ENCODE measurements at regions not wholly inside any gene's neighbourhood (a gene's known extent, or its start where the extent isn't known, plus 50 kb on each side); places are given as distances from the start of the nearest gene placed in this dataset.
"Not testable (repeated sequence)": the region's sequence is repeated elsewhere in the genome, so short reads cannot be mapped to it uniquely, and the experiment has no call there.

GRCh38 chr5:58172946-58173345 lies 286.9 kb downstream of the PLK2 start:
- no peaks in the 10 kb centered on the region for H3K27me3 Mint-ChIP-seq (ENCODE audit: low read depth)
- DNase-seq (ENCODE audit: low read depth, low spot score) = no peak
- no peak overlapping the region for H3K27ac Mint-ChIP-seq (ENCODE audit: unreplicated experiment)
- peaks cover 8% of the 10 kb centered on the region for H3K9me3 Mint-ChIP-seq
- no peaks in the 10 kb centered on the region for H3K4me1 Mint-ChIP-seq
- no peak for TF ChIP-seq CTCF (conservative IDR thresholded peaks at IDR 0.05)
- no peak overlapping the region for H3K4me3 Mint-ChIP-seq
- no peaks in the 10 kb centered on the region for H3K36me3 Mint-ChIP-seq (ENCODE audit: low read depth)

GRCh38 chr5:58165152-58165551 lies 294.7 kb downstream of the PLK2 start:
- no peak for DNase-seq (ENCODE audit: low read depth, low spot score)
- Mint-ChIP-seq H3K27me3 (ENCODE audit: low read depth) (no peaks in the 10 kb centered on the region), H3K4me1 (no peaks in the 10 kb centered on the region), H3K27ac (ENCODE audit: unreplicated experiment) (no peak overlapping the region), H3K9me3 (peaks cover 14% of the 10 kb centered on the region), H3K36me3 (ENCODE audit: low read depth) (no peaks in the 10 kb centered on the region), H3K4me3 (no peak overlapping the region)
- no peak for TF ChIP-seq CTCF (conservative IDR thresholded peaks at IDR 0.05)

- not testable (repeated sequence) for H3K4me3 Mint-ChIP-seq; DNase-seq (ENCODE audit: low read depth, low spot score); H3K27me3 Mint-ChIP-seq (ENCODE audit: low read depth); H3K9me3 Mint-ChIP-seq; H3K4me1 Mint-ChIP-seq; H3K27ac Mint-ChIP-seq (ENCODE audit: unreplicated experiment); H3K36me3 Mint-ChIP-seq (ENCODE audit: low read depth)
Measured at GRCh38 chr5:58161889-58162288, 298.0 kb downstream of the PLK2 start.

GRCh38 chr5:58156973-58157701 lies 302.7 kb downstream of the PLK2 start:
- Mint-ChIP-seq H3K4me1 (peaks cover 3% of the 10 kb centered on the region), H3K9me3 (peaks cover 3% of the 10 kb centered on the region), H3K27ac (ENCODE audit: unreplicated experiment) (no peak overlapping the region), H3K36me3 (ENCODE audit: low read depth) (no peaks in the 10 kb centered on the region), H3K27me3 (ENCODE audit: low read depth) (no peaks in the 10 kb centered on the region), H3K4me3 (no peak overlapping the region)
- no peak for TF ChIP-seq CTCF (conservative IDR thresholded peaks at IDR 0.05)
- DNase-seq (ENCODE audit: low read depth, low spot score) = no peak

- no peak overlapping the region for H3K4me3 Mint-ChIP-seq
- no peaks in the 10 kb centered on the region for H3K36me3 Mint-ChIP-seq (ENCODE audit: low read depth)
- no peak overlapping the region for H3K27ac Mint-ChIP-seq (ENCODE audit: unreplicated experiment)
Measured at GRCh38 chr5:58156361-58156760, 303.5 kb downstream of the PLK2 start.

More at GRCh38 chr5:58156361-58156760, 303.5 kb downstream of the PLK2 start:
- no peak for TF ChIP-seq CTCF (conservative IDR thresholded peaks at IDR 0.05)
- Mint-ChIP-seq H3K9me3 (peaks cover 5% of the 10 kb centered on the region), H3K27me3 (ENCODE audit: low read depth) (no peaks in the 10 kb centered on the region), H3K4me1 (peaks cover 3% of the 10 kb centered on the region)
- DNase-seq (ENCODE audit: low read depth, low spot score) = no peak
